NCI-H1105 treated with DMSO at 0.1 percent for 48 hours (cell line): ENCODE measurements at regions not wholly inside any gene's neighbourhood (a gene's known extent, or its start where the extent isn't known, plus 50 kb on each side); places are given as distances from the start of the nearest gene placed in this dataset.
"Not testable (repeated sequence)": the region's sequence is repeated elsewhere in the genome, so short reads cannot be mapped to it uniquely, and the experiment has no call there.

Experiments
- DNase-seq: peaks from one replicate; lab custom pipeline; 2025; lab: John Stamatoyannopoulos, UW

- no peak for DNase-seq
Measured at GRCh38 chr2:224261326-224261725, 140.6 kb downstream of the FAM124B start.

- no peak for DNase-seq
Measured at GRCh38 chr2:224260372-224261020, 141.4 kb downstream of the FAM124B start.

- DNase-seq: no peak
Measured at GRCh38 chr2:224259831-224260230, 142.1 kb downstream of the FAM124B start.

- no peak for DNase-seq
Measured at GRCh38 chr2:224258059-224258458, 143.8 kb downstream of the FAM124B start.

- DNase-seq: no peak
Measured at GRCh38 chr2:224257156-224257555, 144.8 kb downstream of the FAM124B start.

GRCh38 chr2:224253464-224253863 lies 148.4 kb downstream of the FAM124B start:
- no peak for DNase-seq

- no peak for DNase-seq
Measured at GRCh38 chr2:224252631-224253030, 149.3 kb downstream of the FAM124B start.

GRCh38 chr2:224248944-224249371 lies 152.9 kb downstream of the FAM124B start:
- no peak for DNase-seq

- no peak for DNase-seq
Measured at GRCh38 chr2:224242561-224242960, 159.3 kb downstream of the FAM124B start.

- no peak for DNase-seq
Measured at GRCh38 chr2:224241812-224242211, 160.1 kb downstream of the FAM124B start.

GRCh38 chr2:224241001-224241400 lies 160.9 kb downstream of the FAM124B start:
- DNase-seq: no peak

- DNase-seq: no peak
Measured at GRCh38 chr2:224223851-224224555, 177.9 kb downstream of the FAM124B start.

- no peak for DNase-seq
Measured at GRCh38 chr2:224222974-224223373, 178.9 kb downstream of the FAM124B start.

GRCh38 chr2:224222291-224222690 lies 179.6 kb downstream of the FAM124B start:
- no peak for DNase-seq

GRCh38 chr2:224221455-224221913 lies 180.4 kb downstream of the FAM124B start:
- DNase-seq: no peak

GRCh38 chr2:224220586-224221255 lies 181.2 kb downstream of the FAM124B start:
- DNase-seq: no peak

- DNase-seq: no peak
Measured at GRCh38 chr2:224219781-224220180, 180.7 kb upstream of the SERPINE2 start.

- DNase-seq: no peak
Measured at GRCh38 chr2:224217962-224218347, 178.9 kb upstream of the SERPINE2 start.

GRCh38 chr2:224217233-224217961 lies 178.3 kb upstream of the SERPINE2 start:
- DNase-seq: no peak

- DNase-seq: not testable (repeated sequence)
Measured at GRCh38 chr2:224215611-224216010, 176.5 kb upstream of the SERPINE2 start.

- no peak for DNase-seq
Measured at GRCh38 chr2:224213396-224213795, 174.3 kb upstream of the SERPINE2 start.

GRCh38 chr2:224211791-224212190 lies 172.7 kb upstream of the SERPINE2 start:
- no peak for DNase-seq

- DNase-seq: no peak
Measured at GRCh38 chr2:224211181-224211480, 172.0 kb upstream of the SERPINE2 start.
